Astrocyte (in vitro differentiated cells and primary cell): ENCODE measurements at regions not wholly inside any gene's neighbourhood (a gene's known extent, or its start where the extent isn't known, plus 50 kb on each side); places are given as distances from the start of the nearest gene placed in this dataset.
A peak's percentile ranks its signal among the peaks of the same experiment; 100 is the strongest.

Experiments
- DNase-seq: peaks from one replicate; pipeline ENCODE4 v3.0.0-alpha.2; 2010; ENCODE audit warnings: low read depth
- FAIRE-seq: peaks from 2 replicates; lab custom pipeline; 2011; peaks lifted over from hg19 to GRCh38; lab: Jason Lieb, UNC
- H2AFZ ChIP-seq: 2 replicates; pipeline ENCODE4 v1.6.0; 2012; ENCODE audit warnings: low read depth, low read length, inconsistent platforms
- H3K27ac ChIP-seq: 2 replicates; pipeline ENCODE4 v1.5.1; 2011; ENCODE audit warnings: low read depth, low read length, inconsistent platforms
- H3K27me3 ChIP-seq: 2 replicates; pipeline ENCODE4 v1.6.0; 2011; ENCODE audit warnings: low read length, inconsistent platforms; ENCODE audit not compliant: insufficient read depth
- H3K36me3 ChIP-seq: 2 replicates; pipeline ENCODE4 v1.5.1; 2011; ENCODE audit warnings: low read length, inconsistent platforms; ENCODE audit not compliant: insufficient read depth
- H3K4me1 ChIP-seq: 2 replicates; pipeline ENCODE4 v1.5.1; 2011; ENCODE audit warnings: low read length, inconsistent platforms; ENCODE audit not compliant: insufficient read depth
- H3K4me2 ChIP-seq: 2 replicates; pipeline ENCODE4 v1.6.0; 2012; ENCODE audit warnings: low read length, inconsistent platforms
- H3K4me3 ChIP-seq: 2 replicates; pipeline ENCODE4 v1.5.1; 2011; ENCODE audit warnings: low read depth, mild to moderate bottlenecking, low read length, inconsistent platforms; ENCODE audit not compliant: insufficient read depth
- H3K79me2 ChIP-seq: 2 replicates; pipeline ENCODE4 v1.6.0; 2012; ENCODE audit warnings: mild to moderate bottlenecking, low read length, inconsistent platforms; ENCODE audit not compliant: insufficient read depth
- H3K9ac ChIP-seq: 2 replicates; pipeline ENCODE4 v1.6.0; 2012; ENCODE audit warnings: mild to moderate bottlenecking, low read length, inconsistent platforms
- H3K9me3 ChIP-seq: 2 replicates; pipeline ENCODE4 v1.5.1; 2012; ENCODE audit warnings: low read depth, mild to moderate bottlenecking, low read length, inconsistent platforms; ENCODE audit not compliant: insufficient read depth
- H4K20me1 ChIP-seq: 2 replicates; pipeline ENCODE4 v1.6.0; 2012; ENCODE audit warnings: low read length, inconsistent platforms; ENCODE audit not compliant: insufficient read depth
- H3K27ac Mint-ChIP-seq: one replicate; pipeline ENCODE4 v1.8.0; 2021; ENCODE audit warnings: mild to moderate bottlenecking, mixed read lengths; ENCODE audit not compliant: unreplicated experiment
- H3K27me3 Mint-ChIP-seq: one replicate; pipeline ENCODE4 v1.8.0; 2021; ENCODE audit warnings: low read depth, mixed read lengths; ENCODE audit not compliant: unreplicated experiment
- H3K36me3 Mint-ChIP-seq: one replicate; pipeline ENCODE4 v1.8.0; 2021; ENCODE audit warnings: low read depth, mixed read lengths; ENCODE audit not compliant: unreplicated experiment
- H3K4me1 Mint-ChIP-seq: one replicate; pipeline ENCODE4 v1.8.0; 2021; ENCODE audit warnings: low read depth, mixed read lengths; ENCODE audit not compliant: unreplicated experiment
- H3K4me3 Mint-ChIP-seq: one replicate; pipeline ENCODE4 v1.8.0; 2021; ENCODE audit warnings: mild to moderate bottlenecking, moderate library complexity, mixed read lengths; ENCODE audit not compliant: unreplicated experiment
- H3K9me3 Mint-ChIP-seq: one replicate; pipeline ENCODE4 v1.8.0; 2021; ENCODE audit warnings: mild to moderate bottlenecking, mixed read lengths; ENCODE audit not compliant: unreplicated experiment
- EZH2 ChIP-seq: IDR thresholded peaks from 2 replicates; pipeline ENCODE4 v1.6.1; 2012; ENCODE audit warnings: mild to moderate bottlenecking, low read length, inconsistent platforms; ENCODE audit not compliant: insufficient read depth
- TF ChIP-seq, protein P1 (sequence below): IDR thresholded peaks from 2 replicates; pipeline ENCODE4 v1.5.1; 2011; ENCODE audit warnings: low read depth, mild to moderate bottlenecking, inconsistent platforms, low read length, moderate library complexity; ENCODE audit not compliant: insufficient read depth

DNA sequence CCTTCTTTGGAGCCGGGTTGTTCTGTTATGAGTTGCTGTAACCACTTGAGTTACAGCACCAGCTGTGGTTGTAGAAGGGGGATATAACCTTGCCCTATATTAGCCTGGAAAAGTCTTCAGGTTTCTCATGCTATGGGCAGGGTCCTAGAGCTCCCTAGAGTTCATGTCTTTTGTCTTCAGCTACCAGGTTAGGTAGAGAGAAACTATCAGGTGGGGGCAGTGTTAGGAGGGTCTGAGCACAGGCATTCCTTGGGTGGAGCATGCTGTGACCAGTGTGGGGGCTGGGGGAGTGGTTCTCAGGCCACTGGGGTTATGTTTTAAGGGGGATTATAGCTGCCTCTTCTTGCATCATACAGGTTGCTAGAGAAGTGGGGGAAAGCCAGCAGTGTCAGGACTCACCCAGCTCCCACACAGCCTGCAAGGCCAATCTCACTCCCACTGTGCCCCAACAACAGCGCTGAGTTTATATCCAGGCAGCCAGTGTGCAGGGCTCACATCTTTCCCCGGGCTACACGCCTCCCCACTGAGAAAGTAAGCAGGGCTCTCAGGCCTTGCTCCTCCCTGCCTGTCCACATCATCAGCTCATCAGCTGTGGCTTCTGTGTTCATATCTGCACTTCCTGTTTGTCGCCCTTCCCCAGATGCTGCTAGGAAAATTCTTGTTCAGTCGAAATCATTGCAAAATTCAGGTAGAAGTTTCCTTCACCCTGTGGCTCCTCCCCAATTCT is 133.8 kb upstream of the NRXN1 start:
- Mint-ChIP-seq H3K27me3 (no peaks in the 10 kb centered on the region), H3K4me1 (no peaks in the 10 kb centered on the region), H3K27ac (peak overlapping the region; percentile 76), H3K9me3 (no peaks in the 10 kb centered on the region), H3K4me3 (no peak overlapping the region), H3K36me3 (no peaks in the 10 kb centered on the region)
- H4K20me1 ChIP-seq = no peaks in the 10 kb centered on the region
- no peak overlapping the region for H3K9ac ChIP-seq
- no peak overlapping the region for H3K27ac ChIP-seq
- no peaks in the 10 kb centered on the region for H3K9me3 ChIP-seq
- FAIRE-seq (no peak), DNase-seq (no peak)
- H3K4me2 ChIP-seq = no peak overlapping the region
- no peak overlapping the region for H3K4me3 ChIP-seq
- H2AFZ ChIP-seq = peak overlapping the region; percentile 23
- no peaks in the 10 kb centered on the region for H3K36me3 ChIP-seq
- H3K27me3 ChIP-seq = no peaks in the 10 kb centered on the region
- no peak for TF ChIP-seq EZH2
- TF ChIP-seq, protein P1, sequence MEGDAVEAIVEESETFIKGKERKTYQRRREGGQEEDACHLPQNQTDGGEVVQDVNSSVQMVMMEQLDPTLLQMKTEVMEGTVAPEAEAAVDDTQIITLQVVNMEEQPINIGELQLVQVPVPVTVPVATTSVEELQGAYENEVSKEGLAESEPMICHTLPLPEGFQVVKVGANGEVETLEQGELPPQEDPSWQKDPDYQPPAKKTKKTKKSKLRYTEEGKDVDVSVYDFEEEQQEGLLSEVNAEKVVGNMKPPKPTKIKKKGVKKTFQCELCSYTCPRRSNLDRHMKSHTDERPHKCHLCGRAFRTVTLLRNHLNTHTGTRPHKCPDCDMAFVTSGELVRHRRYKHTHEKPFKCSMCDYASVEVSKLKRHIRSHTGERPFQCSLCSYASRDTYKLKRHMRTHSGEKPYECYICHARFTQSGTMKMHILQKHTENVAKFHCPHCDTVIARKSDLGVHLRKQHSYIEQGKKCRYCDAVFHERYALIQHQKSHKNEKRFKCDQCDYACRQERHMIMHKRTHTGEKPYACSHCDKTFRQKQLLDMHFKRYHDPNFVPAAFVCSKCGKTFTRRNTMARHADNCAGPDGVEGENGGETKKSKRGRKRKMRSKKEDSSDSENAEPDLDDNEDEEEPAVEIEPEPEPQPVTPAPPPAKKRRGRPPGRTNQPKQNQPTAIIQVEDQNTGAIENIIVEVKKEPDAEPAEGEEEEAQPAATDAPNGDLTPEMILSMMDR = no peak
- no peaks in the 10 kb centered on the region for H3K79me2 ChIP-seq
- no peaks in the 10 kb centered on the region for H3K4me1 ChIP-seq

DNA sequence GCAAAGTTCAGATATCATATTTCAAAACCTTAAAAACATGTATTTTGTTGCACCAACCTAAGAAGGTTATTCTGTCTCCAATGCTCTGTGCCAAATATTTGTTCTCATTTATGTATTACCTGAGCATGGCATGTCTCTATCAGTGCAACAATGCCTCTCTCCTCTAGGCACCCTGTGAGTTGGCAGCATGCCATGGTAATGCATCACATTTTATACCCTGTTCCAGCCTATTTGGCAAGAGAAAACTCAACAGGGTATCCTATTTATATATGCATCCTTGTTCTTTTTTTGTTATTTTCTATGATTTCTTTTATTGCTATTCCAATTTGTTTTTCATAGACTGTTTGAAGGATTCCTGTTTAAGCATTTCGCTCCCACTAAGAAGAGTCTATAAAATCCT is 126.3 kb upstream of the NRXN1 start:
- no peak for FAIRE-seq
- H3K79me2 ChIP-seq = no peaks in the 10 kb centered on the region

More for the DNA sequence above, 126.3 kb upstream of the NRXN1 start:
- H3K27me3 Mint-ChIP-seq = peaks cover 7% of the 10 kb centered on the region
- H3K36me3 Mint-ChIP-seq = no peaks in the 10 kb centered on the region
- Histone ChIP-seq H3K9ac (no peak overlapping the region), H4K20me1 (no peaks in the 10 kb centered on the region), H3K4me1 (no peaks in the 10 kb centered on the region), H2AFZ (no peak overlapping the region), H3K4me2 (no peak overlapping the region), H3K27me3 (no peaks in the 10 kb centered on the region), H3K4me3 (no peak overlapping the region), H3K9me3 (no peaks in the 10 kb centered on the region), H3K36me3 (no peaks in the 10 kb centered on the region), H3K27ac (no peak overlapping the region)
- no peak for DNase-seq
- no peaks in the 10 kb centered on the region for H3K9me3 Mint-ChIP-seq
- no peak overlapping the region for H3K27ac Mint-ChIP-seq
- H3K4me3 Mint-ChIP-seq = no peak overlapping the region
- no peaks in the 10 kb centered on the region for H3K4me1 Mint-ChIP-seq
- no peak for TF ChIP-seq EZH2
- TF ChIP-seq, protein P1 = no peak
